Right lobe of liver (tissue), 4 donors: ENCODE measurements at regions not wholly inside any gene's neighbourhood (a gene's known extent, or its start where the extent isn't known, plus 50 kb on each side); places are given as distances from the start of the nearest gene placed in this dataset.

Source experiments
- POLR2A ChIP-seq: fragments of 450-650 bp; IDR thresholded peaks from one replicate; pipeline ENCODE4 v1.6.1; 2017; ENCODE audit warnings: antibody characterized with exemption, mild to moderate bottlenecking
- TF ChIP-seq, protein P1 (sequence below), 4 donors: fragments of 200-600 bp in 3 of 4; fragments of 450-650 bp in 1 of 4; IDR thresholded peaks; one replicate each; pipeline versions ENCODE4 v1.5.1 to v1.8.0; 2016 to 2022; ENCODE audit warnings: antibody characterized with exemption in 4 of 4, mild to moderate bottlenecking in 2 of 4
- donor health status: DM: no; HTN: no; CAD: no.
- donor health status: DM: no; HTN: no; CAD: no.
- donor health status: DM: no; HTN: yes; CAD: no.

DNA sequence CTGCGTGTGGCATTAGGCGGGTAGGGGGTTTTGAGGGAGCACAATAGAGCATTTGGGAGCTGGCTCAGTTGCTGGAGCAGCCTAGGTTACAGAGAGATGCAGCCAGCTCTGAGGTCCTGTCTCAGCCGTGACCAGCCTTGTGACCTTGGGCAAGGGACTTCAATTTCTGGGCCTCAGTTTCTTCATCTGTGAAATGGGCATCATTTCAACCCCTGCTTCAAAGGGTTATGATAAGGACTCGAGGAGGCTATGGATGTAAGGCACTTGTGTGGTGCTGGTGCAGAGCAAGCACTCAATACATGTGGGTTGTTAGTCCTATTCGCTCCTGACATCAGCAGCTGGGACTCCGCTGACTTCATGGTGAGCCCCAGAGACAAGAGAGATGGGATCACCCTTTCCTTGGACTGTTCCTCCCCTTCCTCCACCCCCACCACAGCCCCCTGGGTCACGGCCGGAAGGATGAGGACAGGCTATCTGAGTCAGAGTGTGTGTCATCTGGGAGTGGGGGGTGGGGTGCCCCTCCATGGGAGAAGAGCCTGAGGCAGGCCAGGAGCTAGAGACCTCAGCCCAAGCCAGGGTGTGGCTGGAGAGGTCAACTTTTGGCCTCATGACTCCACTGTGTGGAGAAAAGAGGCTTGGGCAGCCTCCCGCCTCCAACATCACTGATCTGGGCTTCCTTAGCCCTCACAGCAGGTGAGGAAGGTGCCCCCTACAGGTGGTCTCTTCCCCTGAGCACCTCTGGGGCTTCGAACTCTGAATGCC lies 71.4 kb upstream of the ZBTB40 start:
- TF ChIP-seq POLR2A = no peak
- TF ChIP-seq, protein P1, sequence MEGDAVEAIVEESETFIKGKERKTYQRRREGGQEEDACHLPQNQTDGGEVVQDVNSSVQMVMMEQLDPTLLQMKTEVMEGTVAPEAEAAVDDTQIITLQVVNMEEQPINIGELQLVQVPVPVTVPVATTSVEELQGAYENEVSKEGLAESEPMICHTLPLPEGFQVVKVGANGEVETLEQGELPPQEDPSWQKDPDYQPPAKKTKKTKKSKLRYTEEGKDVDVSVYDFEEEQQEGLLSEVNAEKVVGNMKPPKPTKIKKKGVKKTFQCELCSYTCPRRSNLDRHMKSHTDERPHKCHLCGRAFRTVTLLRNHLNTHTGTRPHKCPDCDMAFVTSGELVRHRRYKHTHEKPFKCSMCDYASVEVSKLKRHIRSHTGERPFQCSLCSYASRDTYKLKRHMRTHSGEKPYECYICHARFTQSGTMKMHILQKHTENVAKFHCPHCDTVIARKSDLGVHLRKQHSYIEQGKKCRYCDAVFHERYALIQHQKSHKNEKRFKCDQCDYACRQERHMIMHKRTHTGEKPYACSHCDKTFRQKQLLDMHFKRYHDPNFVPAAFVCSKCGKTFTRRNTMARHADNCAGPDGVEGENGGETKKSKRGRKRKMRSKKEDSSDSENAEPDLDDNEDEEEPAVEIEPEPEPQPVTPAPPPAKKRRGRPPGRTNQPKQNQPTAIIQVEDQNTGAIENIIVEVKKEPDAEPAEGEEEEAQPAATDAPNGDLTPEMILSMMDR (IDR thresholded peaks at IDR 0.05) = peak in 1 of 4 donors; percentile 9
